ENCODE measurements at regions not wholly inside any gene's neighbourhood (a gene's known extent, or its start where the extent isn't known, plus 50 kb on each side); places are given as distances from the start of the nearest gene placed in this dataset.
A peak's percentile ranks its signal among the peaks of the same experiment; 100 is the strongest.

DNA sequence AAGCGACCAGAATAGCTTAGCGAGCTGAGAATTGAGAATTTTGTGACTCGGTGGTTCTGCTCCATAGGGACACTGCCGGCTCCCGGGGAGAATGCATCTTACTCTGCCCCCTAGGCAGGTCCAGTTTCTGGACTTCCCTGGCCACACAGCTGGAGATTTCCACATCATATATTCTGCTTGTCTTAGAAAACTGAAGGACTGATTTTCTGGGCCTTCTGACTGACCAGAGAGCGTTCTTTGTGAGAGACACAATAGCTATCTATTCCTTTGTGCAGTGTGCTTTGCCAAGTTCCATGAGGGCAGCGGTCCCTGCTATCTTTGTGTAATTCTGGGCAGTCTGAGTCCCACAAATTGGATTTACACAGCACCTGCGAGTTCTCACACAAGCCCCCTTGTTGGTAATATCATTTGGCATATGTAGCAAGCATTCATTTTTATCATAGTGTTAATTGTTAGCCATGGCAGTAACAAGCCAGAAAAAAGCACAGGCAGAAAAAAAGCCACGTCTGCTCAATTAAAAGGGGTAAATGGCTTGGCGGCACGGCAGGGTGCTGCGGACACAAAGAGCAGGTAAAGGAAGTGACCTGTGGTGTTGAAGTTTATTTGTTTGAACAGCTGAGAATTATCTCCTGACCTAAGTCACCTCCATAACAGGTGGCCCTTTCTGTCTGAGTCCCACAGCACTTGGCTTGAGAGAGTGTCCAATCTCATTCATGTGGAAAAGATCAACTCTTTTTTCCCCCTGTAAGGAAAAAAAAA is 688.7 kb downstream of the TUSC7 start:
- no peak for ATAC-seq
- Histone ChIP-seq H3K4me1 (peaks cover 0 to 27% of the 10 kb centered on the region in 2 donors), H3K27me3 (no peaks in the 10 kb centered on the region), H3K27ac (no peak overlapping the region), H3K36me3 (no peaks in the 10 kb centered on the region), H3K4me3 (no peak overlapping the region), H3K9me3 (no peaks in the 10 kb centered on the region)
- intact Hi-C loops (cut with DNase I; ENCODE audit: low total_unique reads) = no loop called here
- DNase-seq = no peak
- in situ Hi-C loops (cut with MboI; ENCODE audit: low sequenced_read_pairs in 4 of 4) = no loop called here
- TF ChIP-seq, protein P1, sequence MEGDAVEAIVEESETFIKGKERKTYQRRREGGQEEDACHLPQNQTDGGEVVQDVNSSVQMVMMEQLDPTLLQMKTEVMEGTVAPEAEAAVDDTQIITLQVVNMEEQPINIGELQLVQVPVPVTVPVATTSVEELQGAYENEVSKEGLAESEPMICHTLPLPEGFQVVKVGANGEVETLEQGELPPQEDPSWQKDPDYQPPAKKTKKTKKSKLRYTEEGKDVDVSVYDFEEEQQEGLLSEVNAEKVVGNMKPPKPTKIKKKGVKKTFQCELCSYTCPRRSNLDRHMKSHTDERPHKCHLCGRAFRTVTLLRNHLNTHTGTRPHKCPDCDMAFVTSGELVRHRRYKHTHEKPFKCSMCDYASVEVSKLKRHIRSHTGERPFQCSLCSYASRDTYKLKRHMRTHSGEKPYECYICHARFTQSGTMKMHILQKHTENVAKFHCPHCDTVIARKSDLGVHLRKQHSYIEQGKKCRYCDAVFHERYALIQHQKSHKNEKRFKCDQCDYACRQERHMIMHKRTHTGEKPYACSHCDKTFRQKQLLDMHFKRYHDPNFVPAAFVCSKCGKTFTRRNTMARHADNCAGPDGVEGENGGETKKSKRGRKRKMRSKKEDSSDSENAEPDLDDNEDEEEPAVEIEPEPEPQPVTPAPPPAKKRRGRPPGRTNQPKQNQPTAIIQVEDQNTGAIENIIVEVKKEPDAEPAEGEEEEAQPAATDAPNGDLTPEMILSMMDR (IDR thresholded peaks at IDR 0.05 in 4 of 5, conservative IDR thresholded peaks at IDR 0.05 in 1 of 5) = no peak
- TF ChIP-seq POLR2A (IDR thresholded peaks at IDR 0.05) = no peak

DNA sequence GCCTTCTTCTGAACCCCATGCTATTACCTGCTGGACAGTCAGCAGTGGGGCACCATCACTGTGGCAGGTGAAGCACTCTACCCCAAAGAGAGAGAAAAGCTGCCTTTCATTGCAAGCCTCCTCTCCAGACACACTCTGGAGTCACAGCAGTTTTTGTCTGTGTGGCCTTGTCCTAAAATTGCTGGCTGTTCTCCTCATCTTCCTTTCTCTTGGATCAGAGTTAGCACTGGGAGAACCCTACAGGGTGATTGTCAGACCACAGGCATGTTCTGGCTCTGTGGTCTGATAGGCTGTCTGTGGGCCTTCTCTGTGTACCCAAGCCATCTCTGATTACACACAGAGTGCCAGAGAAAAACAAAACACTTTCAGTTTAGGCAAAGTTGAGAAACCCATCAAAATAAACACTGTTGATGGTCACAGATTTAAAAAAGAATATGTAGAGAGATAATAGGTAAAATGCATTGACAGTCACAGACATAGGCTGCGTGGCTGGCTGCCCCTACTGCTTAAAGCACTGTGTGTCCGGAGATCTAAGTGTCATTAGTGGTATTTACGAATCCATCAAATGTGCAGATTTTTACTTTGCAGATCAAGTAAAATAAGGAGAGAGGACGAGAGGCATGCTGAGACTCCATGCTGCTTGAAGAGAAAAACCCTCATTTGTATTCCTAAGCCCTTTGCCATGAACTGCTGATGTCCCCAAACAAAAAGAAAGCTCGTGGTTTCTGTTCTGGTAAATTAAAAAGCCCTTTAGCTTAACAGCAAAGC is 689.9 kb downstream of the TUSC7 start:
- no peak for TF ChIP-seq POLR2A (IDR thresholded peaks at IDR 0.05)
- TF ChIP-seq, protein P1 (IDR thresholded peaks at IDR 0.05 in 4 of 5, conservative IDR thresholded peaks at IDR 0.05 in 1 of 5) = no peak
- no peak for DNase-seq
- in situ Hi-C loops (cut with MboI; ENCODE audit: low sequenced_read_pairs in 4 of 4) (no loop called here), intact Hi-C loops (cut with DNase I; ENCODE audit: low total_unique reads) (no loop called here)
- peaks cover 0 to 35% of the 10 kb centered on the region in 2 donors for H3K4me1 ChIP-seq
- H3K36me3 ChIP-seq = no peaks in the 10 kb centered on the region
- H3K9me3 ChIP-seq = no peaks in the 10 kb centered on the region
- H3K27ac ChIP-seq = no peak overlapping the region
- ATAC-seq = peak; percentile 60 to 84
- H3K27me3 ChIP-seq = no peaks in the 10 kb centered on the region
- peak overlapping the region in 1 of 4 donors; percentile 29 for H3K4me3 ChIP-seq

DNA sequence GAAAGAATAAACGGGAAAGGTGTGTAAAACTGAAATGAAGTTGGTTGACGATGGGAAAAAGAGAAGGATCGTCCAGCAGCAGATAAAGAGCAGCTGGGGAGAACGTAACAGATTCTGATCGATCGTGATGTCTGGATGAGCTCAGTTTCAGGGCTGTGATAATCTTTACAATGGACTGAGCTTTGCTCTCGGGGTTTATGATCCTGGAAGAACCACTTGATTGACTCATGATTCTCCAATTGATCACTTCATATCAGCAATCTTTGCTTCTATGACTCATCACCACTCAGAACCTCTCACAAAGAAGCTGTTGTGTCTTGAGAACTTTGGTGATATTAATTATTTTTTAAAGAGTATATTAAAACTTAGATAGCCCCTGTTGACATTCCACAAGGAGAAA is 690.7 kb downstream of the TUSC7 start:
- Histone ChIP-seq H3K27ac (no peak overlapping the region), H3K4me1 (peaks cover 0 to 39% of the 10 kb centered on the region in 2 donors), H3K27me3 (no peaks in the 10 kb centered on the region), H3K4me3 (no peak overlapping the region), H3K9me3 (no peaks in the 10 kb centered on the region), H3K36me3 (no peaks in the 10 kb centered on the region)
- intact Hi-C loops (cut with DNase I; ENCODE audit: low total_unique reads) (no loop called here), in situ Hi-C loops (cut with MboI; ENCODE audit: low sequenced_read_pairs in 4 of 4) (no loop called here)
- no peak for DNase-seq
- TF ChIP-seq, protein P1 (IDR thresholded peaks at IDR 0.05 in 4 of 5, conservative IDR thresholded peaks at IDR 0.05 in 1 of 5) = no peak
- TF ChIP-seq POLR2A (IDR thresholded peaks at IDR 0.05) = no peak
- ATAC-seq = no peak

DNA sequence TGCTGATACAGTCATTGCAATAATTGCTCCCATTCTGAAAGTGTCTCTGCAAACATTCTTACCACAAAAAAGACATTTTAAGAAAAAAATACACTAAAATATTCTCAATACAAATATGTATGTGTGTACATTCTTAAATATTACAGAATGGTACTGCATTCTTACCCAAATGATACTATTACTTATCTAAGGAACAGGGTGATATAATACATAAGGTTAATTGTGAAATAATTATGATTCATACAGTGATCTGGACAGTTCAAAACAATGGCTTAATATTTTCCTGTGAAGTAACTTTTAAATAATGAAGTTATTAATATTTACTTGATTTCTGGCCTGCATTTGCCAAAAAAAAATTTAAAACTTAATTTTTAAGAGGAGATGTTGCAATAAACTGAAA is 694.6 kb downstream of the TUSC7 start:
- ATAC-seq (no peak), DNase-seq (no peak)
- intact Hi-C loops (cut with DNase I; ENCODE audit: low total_unique reads) (no loop called here), in situ Hi-C loops (cut with MboI; ENCODE audit: low sequenced_read_pairs in 4 of 4) (no loop called here)
- H3K27me3 ChIP-seq = no peaks in the 10 kb centered on the region
- peaks cover 0 to 33% of the 10 kb centered on the region in 2 donors for H3K4me1 ChIP-seq
- no peaks in the 10 kb centered on the region for H3K36me3 ChIP-seq
- TF ChIP-seq, protein P1 (IDR thresholded peaks at IDR 0.05 in 4 of 5, conservative IDR thresholded peaks at IDR 0.05 in 1 of 5) = no peak
- no peak for TF ChIP-seq POLR2A (IDR thresholded peaks at IDR 0.05)
- H3K9me3 ChIP-seq = no peaks in the 10 kb centered on the region
- H3K4me3 ChIP-seq = no peak overlapping the region
- H3K27ac ChIP-seq = peak overlapping the region in 1 of 4 donors; percentile 57

Data from gastrocnemius medialis (tissue), 4 donors.